WTC11 (cell line): ENCODE measurements at regions not wholly inside any gene's neighbourhood (a gene's known extent, or its start where the extent isn't known, plus 50 kb on each side); places are given as distances from the start of the nearest gene placed in this dataset.

Experiments used
- ATAC-seq: fragments of 200-7000 bp; cut with Tn5 transposase; 2 replicates; pipeline ENCODE4 v1.10.0; 2021; ENCODE audit warnings: mild to moderate bottlenecking, moderate library complexity
- CTCF ChIA-PET: fragments of 300-600 bp; sonication (Branson Sonifier 250); formaldehyde crosslinking; loops from one replicate; lab custom pipeline; 2021; ENCODE audit warnings: antibody characterized with exemption; lab: Charles Lee
- POLR2A ChIA-PET: fragments of 350-600 bp; sonication (Branson Sonifier 250); formaldehyde crosslinking; loops from one replicate; lab custom pipeline; 2021; ENCODE audit warnings: antibody characterized with exemption; lab: Charles Lee
- DNase-seq: peaks from one replicate; pipeline ENCODE4 v3.0.0; 2021; ENCODE audit warnings: low spot score
- H3K27ac Mint-ChIP-seq: 2 replicates; pipeline ENCODE4 v1.8.0; 2021; ENCODE audit warnings: mixed read lengths
- H3K27me3 Mint-ChIP-seq: 2 replicates; pipeline ENCODE4 v1.8.0; 2021; ENCODE audit warnings: low read depth, mild to moderate bottlenecking, moderate library complexity, mixed read lengths
- H3K36me3 Mint-ChIP-seq: 2 replicates; pipeline ENCODE4 v1.8.0; 2021; ENCODE audit warnings: mixed read lengths
- H3K4me1 Mint-ChIP-seq: 2 replicates; pipeline ENCODE4 v1.8.0; 2022; ENCODE audit warnings: mixed read lengths
- H3K4me3 Mint-ChIP-seq: 2 replicates; pipeline ENCODE4 v1.8.0; 2021; ENCODE audit warnings: mild to moderate bottlenecking, moderate library complexity, mixed read lengths
- H3K9me3 Mint-ChIP-seq: 2 replicates; pipeline ENCODE4 v1.8.0; 2021; ENCODE audit warnings: mixed read lengths
- CTCF ChIP-seq: fragments of 200-600 bp; IDR thresholded peaks from 2 replicates; pipeline ENCODE4 v1.8.0; 2022; ENCODE audit warnings: antibody characterized with exemption
- ERG ChIP-seq: fragments of 250-450 bp; sonication (Bioruptor Pico); IDR thresholded peaks from 2 replicates; pipeline ENCODE4 v1.8.0; 2021; ENCODE audit warnings: mild to moderate bottlenecking
- FOXJ3 ChIP-seq: sonication (generic); formaldehyde crosslinking; IDR thresholded peaks from 2 replicates; pipeline ENCODE4 v1.9.0; 2021; ENCODE audit warnings: missing genetic modification reagents, mild to moderate bottlenecking, borderline replicate concordance
- GTF2I ChIP-seq: fragments of 250-450 bp; sonication (Bioruptor Pico); conservative IDR thresholded peaks from 2 replicates; pipeline ENCODE4 v1.4.0; 2021; ENCODE audit warnings: mild to moderate bottlenecking
- JAZF1 ChIP-seq: fragments of 250-450 bp; sonication (Bioruptor Pico); IDR thresholded peaks from 2 replicates; pipeline ENCODE4 v1.9.0; 2021; ENCODE audit warnings: moderate library complexity, mild to moderate bottlenecking, inconsistent platforms
- NFE2L1 ChIP-seq: sonication (generic); formaldehyde crosslinking; IDR thresholded peaks from 2 replicates; pipeline ENCODE4 v1.8.1; 2023; ENCODE audit warnings: missing genetic modification reagents
- NR2C2 ChIP-seq: sonication (generic); formaldehyde crosslinking; IDR thresholded peaks from 2 replicates; pipeline ENCODE4 v1.8.0; 2022; ENCODE audit warnings: mild to moderate bottlenecking, missing genetic modification reagents
- PRDM15 ChIP-seq: sonication (generic); formaldehyde crosslinking; IDR thresholded peaks from 2 replicates; pipeline ENCODE4 v1.8.0; 2022; ENCODE audit warnings: missing genetic modification reagents
- SP1 ChIP-seq: sonication (generic); formaldehyde crosslinking; conservative IDR thresholded peaks from 2 replicates; pipeline ENCODE4 v1.8.1; 2022; ENCODE audit warnings: missing genetic modification reagents
- TCF7 ChIP-seq: sonication (generic); formaldehyde crosslinking; IDR thresholded peaks from 2 replicates; pipeline ENCODE4 v1.8.0; 2022; ENCODE audit warnings: mild to moderate bottlenecking, low read depth, missing genetic modification reagents, moderate library complexity
- TEAD1 ChIP-seq: sonication (generic); formaldehyde crosslinking; IDR thresholded peaks from 2 replicates; pipeline ENCODE4 v1.8.0; 2022; ENCODE audit warnings: mild to moderate bottlenecking, missing genetic modification reagents
- ZMAT4 ChIP-seq: fragments of 250-450 bp; sonication (Bioruptor Pico); IDR thresholded peaks from 2 replicates; pipeline ENCODE4 v1.9.0; 2021; ENCODE audit warnings: mild to moderate bottlenecking
- ZNF317 ChIP-seq: sonication (generic); formaldehyde crosslinking; IDR thresholded peaks from 2 replicates; pipeline ENCODE4 v1.8.1; 2023; ENCODE audit warnings: low read depth, mild to moderate bottlenecking, moderate library complexity, missing genetic modification reagents, borderline replicate concordance
- ZNF671 ChIP-seq: fragments of 250-450 bp; sonication (Bioruptor Pico); IDR thresholded peaks from 2 replicates; pipeline ENCODE4 v1.8.0; 2021; ENCODE audit warnings: mild to moderate bottlenecking
- TF ChIP-seq, protein P1 (sequence below): sonication (generic); formaldehyde crosslinking; IDR thresholded peaks from 2 replicates; pipeline ENCODE4 v1.8.1; 2023; ENCODE audit warnings: mild to moderate bottlenecking, missing genetic modification reagents, borderline replicate concordance
- TF ChIP-seq, protein P2 (sequence below): sonication (generic); formaldehyde crosslinking; IDR thresholded peaks from 2 replicates; pipeline ENCODE4 v1.8.1; 2022; ENCODE audit warnings: low read depth, missing genetic modification reagents, borderline replicate concordance
- TF ChIP-seq, protein P3 (sequence below): sonication (generic); formaldehyde crosslinking; IDR thresholded peaks from 2 replicates; pipeline ENCODE4 v1.8.1; 2023; ENCODE audit warnings: mild to moderate bottlenecking, missing genetic modification reagents, moderate library complexity

- no peaks in the 10 kb centered on the region for H3K27me3 Mint-ChIP-seq
- TF ChIP-seq, protein P1, sequence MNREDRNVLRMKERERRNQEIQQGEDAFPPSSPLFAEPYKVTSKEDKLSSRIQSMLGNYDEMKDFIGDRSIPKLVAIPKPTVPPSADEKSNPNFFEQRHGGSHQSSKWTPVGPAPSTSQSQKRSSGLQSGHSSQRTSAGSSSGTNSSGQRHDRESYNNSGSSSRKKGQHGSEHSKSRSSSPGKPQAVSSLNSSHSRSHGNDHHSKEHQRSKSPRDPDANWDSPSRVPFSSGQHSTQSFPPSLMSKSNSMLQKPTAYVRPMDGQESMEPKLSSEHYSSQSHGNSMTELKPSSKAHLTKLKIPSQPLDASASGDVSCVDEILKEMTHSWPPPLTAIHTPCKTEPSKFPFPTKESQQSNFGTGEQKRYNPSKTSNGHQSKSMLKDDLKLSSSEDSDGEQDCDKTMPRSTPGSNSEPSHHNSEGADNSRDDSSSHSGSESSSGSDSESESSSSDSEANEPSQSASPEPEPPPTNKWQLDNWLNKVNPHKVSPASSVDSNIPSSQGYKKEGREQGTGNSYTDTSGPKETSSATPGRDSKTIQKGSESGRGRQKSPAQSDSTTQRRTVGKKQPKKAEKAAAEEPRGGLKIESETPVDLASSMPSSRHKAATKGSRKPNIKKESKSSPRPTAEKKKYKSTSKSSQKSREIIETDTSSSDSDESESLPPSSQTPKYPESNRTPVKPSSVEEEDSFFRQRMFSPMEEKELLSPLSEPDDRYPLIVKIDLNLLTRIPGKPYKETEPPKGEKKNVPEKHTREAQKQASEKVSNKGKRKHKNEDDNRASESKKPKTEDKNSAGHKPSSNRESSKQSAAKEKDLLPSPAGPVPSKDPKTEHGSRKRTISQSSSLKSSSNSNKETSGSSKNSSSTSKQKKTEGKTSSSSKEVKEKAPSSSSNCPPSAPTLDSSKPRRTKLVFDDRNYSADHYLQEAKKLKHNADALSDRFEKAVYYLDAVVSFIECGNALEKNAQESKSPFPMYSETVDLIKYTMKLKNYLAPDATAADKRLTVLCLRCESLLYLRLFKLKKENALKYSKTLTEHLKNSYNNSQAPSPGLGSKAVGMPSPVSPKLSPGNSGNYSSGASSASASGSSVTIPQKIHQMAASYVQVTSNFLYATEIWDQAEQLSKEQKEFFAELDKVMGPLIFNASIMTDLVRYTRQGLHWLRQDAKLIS (CRISPR knock-in tag), result no peak
- TF ChIP-seq JAZF1 (CRISPR knock-in tag) (no peak), FOXJ3 (no peak), ERG (CRISPR knock-in tag) (no peak), GTF2I (CRISPR knock-in tag) (no peak), CTCF (no peak), ZNF671 (CRISPR knock-in tag) (no peak), ZNF317 (CRISPR knock-in tag) (no peak), PRDM15 (CRISPR knock-in tag) (no peak)
- TF ChIP-seq, protein P2, sequence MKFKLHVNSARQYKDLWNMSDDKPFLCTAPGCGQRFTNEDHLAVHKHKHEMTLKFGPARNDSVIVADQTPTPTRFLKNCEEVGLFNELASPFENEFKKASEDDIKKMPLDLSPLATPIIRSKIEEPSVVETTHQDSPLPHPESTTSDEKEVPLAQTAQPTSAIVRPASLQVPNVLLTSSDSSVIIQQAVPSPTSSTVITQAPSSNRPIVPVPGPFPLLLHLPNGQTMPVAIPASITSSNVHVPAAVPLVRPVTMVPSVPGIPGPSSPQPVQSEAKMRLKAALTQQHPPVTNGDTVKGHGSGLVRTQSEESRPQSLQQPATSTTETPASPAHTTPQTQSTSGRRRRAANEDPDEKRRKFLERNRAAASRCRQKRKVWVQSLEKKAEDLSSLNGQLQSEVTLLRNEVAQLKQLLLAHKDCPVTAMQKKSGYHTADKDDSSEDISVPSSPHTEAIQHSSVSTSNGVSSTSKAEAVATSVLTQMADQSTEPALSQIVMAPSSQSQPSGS (CRISPR knock-in tag), result no peak
- H3K4me3 Mint-ChIP-seq, result no peak overlapping the region
- CTCF ChIA-PET, result no interaction called here
- H3K4me1 Mint-ChIP-seq, result no peaks in the 10 kb centered on the region
- H3K27ac Mint-ChIP-seq, result no peak overlapping the region
- no peaks in the 10 kb centered on the region for H3K36me3 Mint-ChIP-seq
- ATAC-seq (no peak), DNase-seq (no peak)
- POLR2A ChIA-PET, result no interaction called here
- H3K9me3 Mint-ChIP-seq, result no peaks in the 10 kb centered on the region
These were observed 173.9 kb upstream of the CXCR4 start for GRCh38 chr2:136291871-136292270.

DNA sequence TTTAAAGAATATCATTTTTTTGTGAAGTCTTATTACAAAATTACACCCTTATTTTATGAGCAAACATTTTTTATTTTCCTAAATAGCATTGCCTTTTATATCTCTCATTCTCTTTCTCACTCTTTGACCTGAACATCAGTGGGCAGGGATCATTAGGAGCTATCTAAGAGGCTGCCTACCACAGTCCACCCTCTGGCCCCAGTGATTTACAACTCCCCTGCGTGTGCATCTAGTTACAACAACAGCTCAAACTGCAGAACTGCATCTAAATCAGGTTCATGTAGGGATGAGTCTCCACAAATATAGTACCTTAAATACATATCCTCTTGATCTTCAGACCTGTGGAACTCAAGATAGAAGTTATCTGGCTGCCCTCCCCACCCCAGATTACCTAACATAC is 172.4 kb upstream of the CXCR4 start:
- ChIA-PET CTCF (no interaction called here), POLR2A (no interaction called here)
- no peak for ATAC-seq
- TF ChIP-seq SP1 (CRISPR knock-in tag) (no peak), ZMAT4 (CRISPR knock-in tag) (no peak), FOXJ3 (no peak), CTCF (no peak), NFE2L1 (CRISPR knock-in tag) (no peak), NR2C2 (CRISPR knock-in tag) (no peak), TCF7 (CRISPR knock-in tag) (no peak), TEAD1 (no peak)
- TF ChIP-seq, protein P3, sequence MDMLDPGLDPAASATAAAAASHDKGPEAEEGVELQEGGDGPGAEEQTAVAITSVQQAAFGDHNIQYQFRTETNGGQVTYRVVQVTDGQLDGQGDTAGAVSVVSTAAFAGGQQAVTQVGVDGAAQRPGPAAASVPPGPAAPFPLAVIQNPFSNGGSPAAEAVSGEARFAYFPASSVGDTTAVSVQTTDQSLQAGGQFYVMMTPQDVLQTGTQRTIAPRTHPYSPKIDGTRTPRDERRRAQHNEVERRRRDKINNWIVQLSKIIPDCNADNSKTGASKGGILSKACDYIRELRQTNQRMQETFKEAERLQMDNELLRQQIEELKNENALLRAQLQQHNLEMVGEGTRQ (CRISPR knock-in tag), result no peak
- no peak for DNase-seq
- no peak overlapping the region for H3K27ac Mint-ChIP-seq
- no peak overlapping the region for H3K4me3 Mint-ChIP-seq
- no peaks in the 10 kb centered on the region for H3K36me3 Mint-ChIP-seq
- H3K27me3 Mint-ChIP-seq, result no peaks in the 10 kb centered on the region
- no peaks in the 10 kb centered on the region for H3K4me1 Mint-ChIP-seq
- no peaks in the 10 kb centered on the region for H3K9me3 Mint-ChIP-seq
